ENCODE measurements at regions not wholly inside any gene's neighbourhood (a gene's known extent, or its start where the extent isn't known, plus 50 kb on each side); places are given as distances from the start of the nearest gene placed in this dataset.

DNA sequence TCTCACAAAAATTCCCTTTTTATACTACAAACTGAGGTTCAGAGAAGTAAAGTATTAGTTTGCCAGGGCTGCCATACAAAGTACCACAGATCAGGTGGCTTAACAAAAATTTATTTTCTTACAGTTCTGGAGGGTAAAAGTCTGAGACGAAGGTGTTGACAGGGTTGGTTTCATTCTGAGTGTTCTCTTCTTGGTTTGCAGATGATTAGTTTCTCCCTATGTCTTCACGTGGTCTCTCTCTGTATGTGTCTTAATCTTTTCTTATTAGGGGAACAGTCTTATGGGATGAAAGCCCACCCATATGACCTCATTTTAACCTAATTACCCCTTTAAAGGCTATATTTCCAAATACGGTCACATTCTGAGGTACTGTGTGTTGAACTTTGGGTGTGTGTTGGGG, 274.2 kb downstream of the BRINP1 start:
- TF ChIP-seq, protein P1, sequence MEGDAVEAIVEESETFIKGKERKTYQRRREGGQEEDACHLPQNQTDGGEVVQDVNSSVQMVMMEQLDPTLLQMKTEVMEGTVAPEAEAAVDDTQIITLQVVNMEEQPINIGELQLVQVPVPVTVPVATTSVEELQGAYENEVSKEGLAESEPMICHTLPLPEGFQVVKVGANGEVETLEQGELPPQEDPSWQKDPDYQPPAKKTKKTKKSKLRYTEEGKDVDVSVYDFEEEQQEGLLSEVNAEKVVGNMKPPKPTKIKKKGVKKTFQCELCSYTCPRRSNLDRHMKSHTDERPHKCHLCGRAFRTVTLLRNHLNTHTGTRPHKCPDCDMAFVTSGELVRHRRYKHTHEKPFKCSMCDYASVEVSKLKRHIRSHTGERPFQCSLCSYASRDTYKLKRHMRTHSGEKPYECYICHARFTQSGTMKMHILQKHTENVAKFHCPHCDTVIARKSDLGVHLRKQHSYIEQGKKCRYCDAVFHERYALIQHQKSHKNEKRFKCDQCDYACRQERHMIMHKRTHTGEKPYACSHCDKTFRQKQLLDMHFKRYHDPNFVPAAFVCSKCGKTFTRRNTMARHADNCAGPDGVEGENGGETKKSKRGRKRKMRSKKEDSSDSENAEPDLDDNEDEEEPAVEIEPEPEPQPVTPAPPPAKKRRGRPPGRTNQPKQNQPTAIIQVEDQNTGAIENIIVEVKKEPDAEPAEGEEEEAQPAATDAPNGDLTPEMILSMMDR (tag by site-specific recombination; IDR thresholded peaks at IDR 0.05): no peak
- TF ChIP-seq ZNF423 (tag by site-specific recombination; IDR thresholded peaks at IDR 0.05): no peak
- no peak for TF ChIP-seq ZNF76 (tag by site-specific recombination; IDR thresholded peaks at IDR 0.05; ENCODE audit: borderline replicate concordance, low read depth)
- TF ChIP-seq ZNF223 (tag by site-specific recombination; IDR thresholded peaks at IDR 0.05): no peak
- TF ChIP-seq, protein P2, sequence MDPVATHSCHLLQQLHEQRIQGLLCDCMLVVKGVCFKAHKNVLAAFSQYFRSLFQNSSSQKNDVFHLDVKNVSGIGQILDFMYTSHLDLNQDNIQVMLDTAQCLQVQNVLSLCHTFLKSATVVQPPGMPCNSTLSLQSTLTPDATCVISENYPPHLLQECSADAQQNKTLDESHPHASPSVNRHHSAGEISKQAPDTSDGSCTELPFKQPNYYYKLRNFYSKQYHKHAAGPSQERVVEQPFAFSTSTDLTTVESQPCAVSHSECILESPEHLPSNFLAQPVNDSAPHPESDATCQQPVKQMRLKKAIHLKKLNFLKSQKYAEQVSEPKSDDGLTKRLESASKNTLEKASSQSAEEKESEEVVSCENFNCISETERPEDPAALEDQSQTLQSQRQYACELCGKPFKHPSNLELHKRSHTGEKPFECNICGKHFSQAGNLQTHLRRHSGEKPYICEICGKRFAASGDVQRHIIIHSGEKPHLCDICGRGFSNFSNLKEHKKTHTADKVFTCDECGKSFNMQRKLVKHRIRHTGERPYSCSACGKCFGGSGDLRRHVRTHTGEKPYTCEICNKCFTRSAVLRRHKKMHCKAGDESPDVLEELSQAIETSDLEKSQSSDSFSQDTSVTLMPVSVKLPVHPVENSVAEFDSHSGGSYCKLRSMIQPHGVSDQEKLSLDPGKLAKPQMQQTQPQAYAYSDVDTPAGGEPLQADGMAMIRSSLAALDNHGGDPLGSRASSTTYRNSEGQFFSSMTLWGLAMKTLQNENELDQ (tag by site-specific recombination; IDR thresholded peaks at IDR 0.05; ENCODE audit: low read depth): no peak
- TF ChIP-seq MYNN (tag by site-specific recombination; IDR thresholded peaks at IDR 0.05; ENCODE audit: borderline replicate concordance): no peak
- no peak for TF ChIP-seq EGR2 (tag by site-specific recombination; IDR thresholded peaks at IDR 0.05; ENCODE audit: low read depth)
- no peak for TF ChIP-seq ZNF121 (tag by site-specific recombination; IDR thresholded peaks at IDR 0.05)
- no peak for TF ChIP-seq ZNF600 (tag by site-specific recombination; IDR thresholded peaks at IDR 0.05)
- TF ChIP-seq, protein P3, sequence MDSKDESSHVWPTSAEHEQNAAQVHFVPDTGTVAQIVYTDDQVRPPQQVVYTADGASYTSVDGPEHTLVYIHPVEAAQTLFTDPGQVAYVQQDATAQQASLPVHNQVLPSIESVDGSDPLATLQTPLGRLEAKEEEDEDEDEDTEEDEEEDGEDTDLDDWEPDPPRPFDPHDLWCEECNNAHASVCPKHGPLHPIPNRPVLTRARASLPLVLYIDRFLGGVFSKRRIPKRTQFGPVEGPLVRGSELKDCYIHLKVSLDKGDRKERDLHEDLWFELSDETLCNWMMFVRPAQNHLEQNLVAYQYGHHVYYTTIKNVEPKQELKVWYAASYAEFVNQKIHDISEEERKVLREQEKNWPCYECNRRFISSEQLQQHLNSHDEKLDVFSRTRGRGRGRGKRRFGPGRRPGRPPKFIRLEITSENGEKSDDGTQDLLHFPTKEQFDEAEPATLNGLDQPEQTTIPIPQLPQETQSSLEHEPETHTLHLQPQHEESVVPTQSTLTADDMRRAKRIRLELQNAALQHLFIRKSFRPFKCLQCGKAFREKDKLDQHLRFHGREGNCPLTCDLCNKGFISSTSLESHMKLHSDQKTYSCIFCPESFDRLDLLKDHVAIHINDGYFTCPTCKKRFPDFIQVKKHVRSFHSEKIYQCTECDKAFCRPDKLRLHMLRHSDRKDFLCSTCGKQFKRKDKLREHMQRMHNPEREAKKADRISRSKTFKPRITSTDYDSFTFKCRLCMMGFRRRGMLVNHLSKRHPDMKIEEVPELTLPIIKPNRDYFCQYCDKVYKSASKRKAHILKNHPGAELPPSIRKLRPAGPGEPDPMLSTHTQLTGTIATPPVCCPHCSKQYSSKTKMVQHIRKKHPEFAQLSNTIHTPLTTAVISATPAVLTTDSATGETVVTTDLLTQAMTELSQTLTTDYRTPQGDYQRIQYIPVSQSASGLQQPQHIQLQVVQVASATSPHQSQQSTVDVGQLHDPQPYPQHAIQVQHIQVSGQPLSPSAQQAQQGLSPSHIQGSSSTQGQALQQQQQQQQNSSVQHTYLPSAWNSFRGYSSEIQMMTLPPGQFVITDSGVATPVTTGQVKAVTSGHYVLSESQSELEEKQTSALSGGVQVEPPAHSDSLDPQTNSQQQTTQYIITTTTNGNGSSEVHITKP (tag by site-specific recombination; IDR thresholded peaks at IDR 0.05): no peak
- no peak for TF ChIP-seq ZNF311 (tag by site-specific recombination; IDR thresholded peaks at IDR 0.05; ENCODE audit: borderline replicate concordance)
- TF ChIP-seq, protein P4, sequence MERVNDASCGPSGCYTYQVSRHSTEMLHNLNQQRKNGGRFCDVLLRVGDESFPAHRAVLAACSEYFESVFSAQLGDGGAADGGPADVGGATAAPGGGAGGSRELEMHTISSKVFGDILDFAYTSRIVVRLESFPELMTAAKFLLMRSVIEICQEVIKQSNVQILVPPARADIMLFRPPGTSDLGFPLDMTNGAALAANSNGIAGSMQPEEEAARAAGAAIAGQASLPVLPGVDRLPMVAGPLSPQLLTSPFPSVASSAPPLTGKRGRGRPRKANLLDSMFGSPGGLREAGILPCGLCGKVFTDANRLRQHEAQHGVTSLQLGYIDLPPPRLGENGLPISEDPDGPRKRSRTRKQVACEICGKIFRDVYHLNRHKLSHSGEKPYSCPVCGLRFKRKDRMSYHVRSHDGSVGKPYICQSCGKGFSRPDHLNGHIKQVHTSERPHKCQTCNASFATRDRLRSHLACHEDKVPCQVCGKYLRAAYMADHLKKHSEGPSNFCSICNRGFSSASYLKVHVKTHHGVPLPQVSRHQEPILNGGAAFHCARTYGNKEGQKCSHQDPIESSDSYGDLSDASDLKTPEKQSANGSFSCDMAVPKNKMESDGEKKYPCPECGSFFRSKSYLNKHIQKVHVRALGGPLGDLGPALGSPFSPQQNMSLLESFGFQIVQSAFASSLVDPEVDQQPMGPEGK (tag by site-specific recombination; IDR thresholded peaks at IDR 0.05): no peak
- TF ChIP-seq ZNF654 (tag by site-specific recombination; IDR thresholded peaks at IDR 0.05; ENCODE audit: low read depth): no peak

Data from HEK293 (cell line).